ENCODE measurements at regions not wholly inside any gene's neighbourhood (a gene's known extent, or its start where the extent isn't known, plus 50 kb on each side); places are given as distances from the start of the nearest gene placed in this dataset.

GRCh38 chr7:54339073-54339472 is 203.1 kb upstream of the VSTM2A start:
- no peak overlapping the region for H2AFZ ChIP-seq (ENCODE audit: low read depth, low read length)
- no peaks in the 10 kb centered on the region for H3K27me3 ChIP-seq (ENCODE audit: insufficient read depth, low read length)
- no peaks in the 10 kb centered on the region for H3K9me3 ChIP-seq (ENCODE audit: low read length)
- no peaks in the 10 kb centered on the region for H3K4me1 ChIP-seq (ENCODE audit: insufficient read depth, low read length)
- H3K4me3 ChIP-seq (ENCODE audit: low read length): no peak overlapping the region
- no peaks in the 10 kb centered on the region for H3K36me3 ChIP-seq (ENCODE audit: insufficient read depth, low read length)

GRCh38 chr7:54342458-54342857 is 199.7 kb upstream of the VSTM2A start:
- Histone ChIP-seq H3K36me3 (ENCODE audit: insufficient read depth, low read length) (no peaks in the 10 kb centered on the region), H3K9me3 (ENCODE audit: low read length) (no peaks in the 10 kb centered on the region), H3K4me3 (ENCODE audit: low read length) (no peak overlapping the region), H3K27me3 (ENCODE audit: insufficient read depth, low read length) (no peaks in the 10 kb centered on the region), H3K4me1 (ENCODE audit: insufficient read depth, low read length) (no peaks in the 10 kb centered on the region), H2AFZ (ENCODE audit: low read depth, low read length) (no peak overlapping the region)

GRCh38 chr7:54343511-54343910 is 198.7 kb upstream of the VSTM2A start:
- Histone ChIP-seq H3K4me1 (ENCODE audit: insufficient read depth, low read length) (no peaks in the 10 kb centered on the region), H3K36me3 (ENCODE audit: insufficient read depth, low read length) (no peaks in the 10 kb centered on the region), H2AFZ (ENCODE audit: low read depth, low read length) (no peak overlapping the region), H3K27me3 (ENCODE audit: insufficient read depth, low read length) (no peaks in the 10 kb centered on the region), H3K4me3 (ENCODE audit: low read length) (no peak overlapping the region), H3K9me3 (ENCODE audit: low read length) (no peaks in the 10 kb centered on the region)

- H3K4me1 ChIP-seq (ENCODE audit: insufficient read depth, low read length): no peaks in the 10 kb centered on the region
- no peaks in the 10 kb centered on the region for H3K9me3 ChIP-seq (ENCODE audit: low read length)
- H3K36me3 ChIP-seq (ENCODE audit: insufficient read depth, low read length): no peaks in the 10 kb centered on the region
- no peak overlapping the region for H3K4me3 ChIP-seq (ENCODE audit: low read length)
- no peaks in the 10 kb centered on the region for H3K27me3 ChIP-seq (ENCODE audit: insufficient read depth, low read length)
- H2AFZ ChIP-seq (ENCODE audit: low read depth, low read length): no peak overlapping the region
Observed at GRCh38 chr7:54345746-54346145, 196.4 kb upstream of the VSTM2A start.

GRCh38 chr7:54349229-54349628 is 192.9 kb upstream of the VSTM2A start:
- no peaks in the 10 kb centered on the region for H3K36me3 ChIP-seq (ENCODE audit: insufficient read depth, low read length)
- H3K9me3 ChIP-seq (ENCODE audit: low read length): no peaks in the 10 kb centered on the region
- H3K4me3 ChIP-seq (ENCODE audit: low read length): no peak overlapping the region
- no peaks in the 10 kb centered on the region for H3K4me1 ChIP-seq (ENCODE audit: insufficient read depth, low read length)
- H2AFZ ChIP-seq (ENCODE audit: low read depth, low read length): no peak overlapping the region
- H3K27me3 ChIP-seq (ENCODE audit: insufficient read depth, low read length): no peaks in the 10 kb centered on the region

- no peaks in the 10 kb centered on the region for H3K9me3 ChIP-seq (ENCODE audit: low read length)
Observed at GRCh38 chr7:54354436-54354835, 187.7 kb upstream of the VSTM2A start.

GRCh38 chr7:54355842-54356241 is 186.3 kb upstream of the VSTM2A start:
- Histone ChIP-seq H3K9me3 (ENCODE audit: low read length) (no peaks in the 10 kb centered on the region), H3K36me3 (ENCODE audit: insufficient read depth, low read length) (no peaks in the 10 kb centered on the region), H2AFZ (ENCODE audit: low read depth, low read length) (no peak overlapping the region), H3K4me1 (ENCODE audit: insufficient read depth, low read length) (no peaks in the 10 kb centered on the region), H3K4me3 (ENCODE audit: low read length) (no peak overlapping the region), H3K27me3 (ENCODE audit: insufficient read depth, low read length) (no peaks in the 10 kb centered on the region)

More at GRCh38 chr7:54354436-54354835, 187.7 kb upstream of the VSTM2A start:
- no peak overlapping the region for H3K4me3 ChIP-seq (ENCODE audit: low read length)
- no peak overlapping the region for H2AFZ ChIP-seq (ENCODE audit: low read depth, low read length)
- H3K36me3 ChIP-seq (ENCODE audit: insufficient read depth, low read length): no peaks in the 10 kb centered on the region
- H3K4me1 ChIP-seq (ENCODE audit: insufficient read depth, low read length): no peaks in the 10 kb centered on the region
- H3K27me3 ChIP-seq (ENCODE audit: insufficient read depth, low read length): no peaks in the 10 kb centered on the region

- Histone ChIP-seq H3K9me3 (ENCODE audit: low read length) (no peaks in the 10 kb centered on the region), H3K36me3 (ENCODE audit: insufficient read depth, low read length) (no peaks in the 10 kb centered on the region), H3K4me3 (ENCODE audit: low read length) (no peak overlapping the region), H2AFZ (ENCODE audit: low read depth, low read length) (no peak overlapping the region), H3K4me1 (ENCODE audit: insufficient read depth, low read length) (no peaks in the 10 kb centered on the region), H3K27me3 (ENCODE audit: insufficient read depth, low read length) (no peaks in the 10 kb centered on the region)
Observed at GRCh38 chr7:54360075-54360840, 181.9 kb upstream of the VSTM2A start.

- H3K4me1 ChIP-seq (ENCODE audit: insufficient read depth, low read length): no peaks in the 10 kb centered on the region
- H3K36me3 ChIP-seq (ENCODE audit: insufficient read depth, low read length): no peaks in the 10 kb centered on the region
- no peaks in the 10 kb centered on the region for H3K27me3 ChIP-seq (ENCODE audit: insufficient read depth, low read length)
- H2AFZ ChIP-seq (ENCODE audit: low read depth, low read length): no peak overlapping the region
- no peak overlapping the region for H3K4me3 ChIP-seq (ENCODE audit: low read length)
- no peaks in the 10 kb centered on the region for H3K9me3 ChIP-seq (ENCODE audit: low read length)
Observed at GRCh38 chr7:54390565-54390964, 151.6 kb upstream of the VSTM2A start.

- H3K4me1 ChIP-seq (ENCODE audit: insufficient read depth, low read length): no peaks in the 10 kb centered on the region
- no peaks in the 10 kb centered on the region for H3K27me3 ChIP-seq (ENCODE audit: insufficient read depth, low read length)
- no peak overlapping the region for H3K4me3 ChIP-seq (ENCODE audit: low read length)
- H3K36me3 ChIP-seq (ENCODE audit: insufficient read depth, low read length): no peaks in the 10 kb centered on the region
- H3K9me3 ChIP-seq (ENCODE audit: low read length): no peaks in the 10 kb centered on the region
- H2AFZ ChIP-seq (ENCODE audit: low read depth, low read length): no peak overlapping the region
Observed at GRCh38 chr7:54392935-54393334, 149.2 kb upstream of the VSTM2A start.

- no peaks in the 10 kb centered on the region for H3K27me3 ChIP-seq (ENCODE audit: insufficient read depth, low read length)
- no peaks in the 10 kb centered on the region for H3K36me3 ChIP-seq (ENCODE audit: insufficient read depth, low read length)
- H3K4me3 ChIP-seq (ENCODE audit: low read length): no peak overlapping the region
- H3K9me3 ChIP-seq (ENCODE audit: low read length): no peaks in the 10 kb centered on the region
- H3K4me1 ChIP-seq (ENCODE audit: insufficient read depth, low read length): no peaks in the 10 kb centered on the region
- H2AFZ ChIP-seq (ENCODE audit: low read depth, low read length): no peak overlapping the region
Observed at GRCh38 chr7:54394834-54395233, 147.3 kb upstream of the VSTM2A start.

GRCh38 chr7:54397836-54398612 is 144.2 kb upstream of the VSTM2A start:
- no peaks in the 10 kb centered on the region for H3K4me1 ChIP-seq (ENCODE audit: insufficient read depth, low read length)
- no peaks in the 10 kb centered on the region for H3K27me3 ChIP-seq (ENCODE audit: insufficient read depth, low read length)
- H3K36me3 ChIP-seq (ENCODE audit: insufficient read depth, low read length): no peaks in the 10 kb centered on the region
- no peak overlapping the region for H3K4me3 ChIP-seq (ENCODE audit: low read length)
- no peaks in the 10 kb centered on the region for H3K9me3 ChIP-seq (ENCODE audit: low read length)
- H2AFZ ChIP-seq (ENCODE audit: low read depth, low read length): no peak overlapping the region

- no peaks in the 10 kb centered on the region for H3K9me3 ChIP-seq (ENCODE audit: low read length)
- no peaks in the 10 kb centered on the region for H3K27me3 ChIP-seq (ENCODE audit: insufficient read depth, low read length)
- H3K4me1 ChIP-seq (ENCODE audit: insufficient read depth, low read length): no peaks in the 10 kb centered on the region
- no peak overlapping the region for H2AFZ ChIP-seq (ENCODE audit: low read depth, low read length)
- H3K4me3 ChIP-seq (ENCODE audit: low read length): no peak overlapping the region
- H3K36me3 ChIP-seq (ENCODE audit: insufficient read depth, low read length): no peaks in the 10 kb centered on the region
Observed at GRCh38 chr7:54398863-54399262, 143.3 kb upstream of the VSTM2A start.

All from neuron (in vitro differentiated cells).